Cardiac fibroblast (primary cell): ENCODE measurements at regions not wholly inside any gene's neighbourhood (a gene's known extent, or its start where the extent isn't known, plus 50 kb on each side); places are given as distances from the start of the nearest gene placed in this dataset.
A peak's percentile ranks its signal among the peaks of the same experiment; 100 is the strongest.

Experiments used
- DNase-seq, 2 donors: peaks; one replicate each; pipeline versions ENCODE4 v3.0.0 to v3.0.0-alpha.2; 2010; ENCODE audit warnings: low read depth in 2 of 2
- H3K4me3 ChIP-seq, 2 donors: replicated peaks in 1 of 2; 1 replicate in 1 of 2; 2 replicates in 1 of 2; pipeline ENCODE4 v1.5.1; 2011; ENCODE audit warnings: low read depth in 2 of 2, low read length in 2 of 2, mild to moderate bottlenecking in 2 of 2, moderate library complexity in 1 of 2
- TF ChIP-seq, protein P1 (sequence below): IDR thresholded peaks from one replicate; pipeline ENCODE4 v1.5.1; 2011; ENCODE audit warnings: low read depth, mild to moderate bottlenecking, low read length, inconsistent platforms

DNA sequence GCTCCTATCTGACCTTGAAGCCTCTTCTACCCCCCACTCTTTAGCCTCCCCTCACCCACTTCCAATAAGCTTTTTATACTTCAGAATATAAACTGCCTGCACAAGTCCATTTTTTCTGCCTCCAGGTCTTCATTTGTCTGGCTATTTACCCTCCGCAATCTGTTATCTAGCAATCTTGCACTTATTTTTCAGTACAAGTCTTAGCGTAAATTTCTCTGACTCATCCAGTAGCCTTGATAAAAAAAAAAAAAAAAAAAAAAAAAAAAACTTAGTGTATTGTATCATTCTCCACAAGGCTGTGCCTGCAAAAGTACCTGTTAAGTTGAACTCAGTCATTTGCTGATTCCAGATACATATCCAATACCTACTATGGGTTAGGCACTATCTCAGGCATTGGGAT, 219.5 kb upstream of the DKK2 start:
- DNase-seq = peak in 1 of 2 donors; percentile 27
- TF ChIP-seq, protein P1, sequence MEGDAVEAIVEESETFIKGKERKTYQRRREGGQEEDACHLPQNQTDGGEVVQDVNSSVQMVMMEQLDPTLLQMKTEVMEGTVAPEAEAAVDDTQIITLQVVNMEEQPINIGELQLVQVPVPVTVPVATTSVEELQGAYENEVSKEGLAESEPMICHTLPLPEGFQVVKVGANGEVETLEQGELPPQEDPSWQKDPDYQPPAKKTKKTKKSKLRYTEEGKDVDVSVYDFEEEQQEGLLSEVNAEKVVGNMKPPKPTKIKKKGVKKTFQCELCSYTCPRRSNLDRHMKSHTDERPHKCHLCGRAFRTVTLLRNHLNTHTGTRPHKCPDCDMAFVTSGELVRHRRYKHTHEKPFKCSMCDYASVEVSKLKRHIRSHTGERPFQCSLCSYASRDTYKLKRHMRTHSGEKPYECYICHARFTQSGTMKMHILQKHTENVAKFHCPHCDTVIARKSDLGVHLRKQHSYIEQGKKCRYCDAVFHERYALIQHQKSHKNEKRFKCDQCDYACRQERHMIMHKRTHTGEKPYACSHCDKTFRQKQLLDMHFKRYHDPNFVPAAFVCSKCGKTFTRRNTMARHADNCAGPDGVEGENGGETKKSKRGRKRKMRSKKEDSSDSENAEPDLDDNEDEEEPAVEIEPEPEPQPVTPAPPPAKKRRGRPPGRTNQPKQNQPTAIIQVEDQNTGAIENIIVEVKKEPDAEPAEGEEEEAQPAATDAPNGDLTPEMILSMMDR = no peak
- H3K4me3 ChIP-seq = no peak overlapping the region

DNA sequence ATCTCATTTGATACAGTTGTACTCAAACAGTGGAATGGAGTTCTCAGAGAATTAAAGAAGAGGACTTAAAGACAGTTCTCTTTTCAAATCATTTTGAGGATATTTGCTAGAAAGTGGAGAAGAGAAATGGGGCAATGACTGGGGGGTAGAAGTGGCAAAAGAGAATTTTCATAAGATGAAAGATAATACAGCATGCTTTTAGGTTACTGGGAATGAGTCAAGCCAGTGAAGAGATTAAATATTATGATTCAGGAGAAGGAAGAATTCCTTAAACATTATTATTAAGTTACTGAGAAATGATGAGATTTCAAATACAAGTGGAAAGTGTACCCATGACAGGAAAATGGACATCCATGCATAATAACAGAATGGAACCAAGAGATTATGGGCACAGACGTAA, 219.0 kb upstream of the DKK2 start:
- H3K4me3 ChIP-seq = no peak overlapping the region
- TF ChIP-seq, protein P1 = no peak
- no peak for DNase-seq

DNA sequence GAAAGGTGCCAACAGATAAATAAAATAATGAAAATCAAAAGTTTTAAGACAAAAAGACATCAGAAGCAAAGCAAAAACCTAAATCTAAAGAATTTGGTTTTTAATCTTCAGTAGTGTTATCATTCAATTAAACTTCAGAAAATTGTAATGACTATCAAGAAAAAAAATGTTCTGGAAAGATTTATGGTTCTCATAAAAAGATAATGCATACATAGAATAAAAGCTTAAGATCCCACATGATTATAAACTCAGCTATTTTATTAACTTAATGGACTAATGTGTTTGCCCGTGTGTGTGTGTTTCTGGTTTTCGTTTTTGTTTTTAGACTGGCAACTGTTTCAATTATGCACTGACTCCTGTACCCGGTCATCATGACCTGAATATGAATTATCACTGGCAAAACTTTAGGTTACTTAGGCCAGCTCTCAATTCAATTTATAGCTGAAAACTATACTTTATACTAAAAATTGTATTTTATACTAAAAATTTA, 217.5 kb upstream of the DKK2 start:
- DNase-seq = no peak

DNA sequence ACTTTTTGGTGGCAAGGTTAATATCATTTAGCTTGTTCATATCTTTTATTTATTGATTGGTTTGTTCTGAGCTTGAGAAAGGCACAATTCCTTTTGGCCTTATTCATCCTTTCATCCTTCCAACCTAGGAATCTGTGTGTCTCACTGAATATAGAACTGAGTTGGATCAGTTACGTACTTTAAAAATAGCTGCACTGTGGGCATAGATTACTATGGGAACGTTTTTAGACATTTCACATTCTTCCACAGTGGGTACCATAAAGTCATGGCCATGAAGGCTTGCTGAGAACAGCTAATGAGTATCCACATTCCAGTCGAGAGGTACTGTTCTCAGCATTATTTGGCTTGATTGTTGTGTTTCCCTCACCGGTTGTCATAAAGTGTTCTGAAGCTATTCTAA, 217.0 kb upstream of the DKK2 start:
- TF ChIP-seq, protein P1 = no peak
- no peak for DNase-seq
- no peak overlapping the region for H3K4me3 ChIP-seq

More for the DNA sequence above, 217.5 kb upstream of the DKK2 start:
- TF ChIP-seq, protein P1 = no peak
- H3K4me3 ChIP-seq = no peak overlapping the region

DNA sequence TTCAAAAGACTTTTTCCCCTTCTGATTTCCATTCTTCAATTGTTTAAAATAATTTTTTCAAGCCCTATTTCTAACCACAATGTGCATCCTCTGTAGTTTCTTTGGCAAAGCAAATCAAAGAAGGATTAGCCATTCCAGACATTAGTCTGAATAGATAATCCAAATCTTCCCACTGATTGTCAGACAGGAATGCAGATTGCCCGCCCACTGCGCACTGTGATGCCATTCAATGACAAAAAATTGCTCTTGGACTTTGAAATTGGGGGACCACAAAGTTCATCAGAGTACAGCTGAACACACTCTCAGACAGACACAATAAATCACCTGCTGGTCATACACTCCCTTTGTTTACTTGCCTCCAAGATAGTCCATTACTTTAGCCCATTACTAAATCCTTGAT, 216.5 kb upstream of the DKK2 start:
- H3K4me3 ChIP-seq = no peak overlapping the region
- TF ChIP-seq, protein P1 = no peak
- no peak for DNase-seq

DNA sequence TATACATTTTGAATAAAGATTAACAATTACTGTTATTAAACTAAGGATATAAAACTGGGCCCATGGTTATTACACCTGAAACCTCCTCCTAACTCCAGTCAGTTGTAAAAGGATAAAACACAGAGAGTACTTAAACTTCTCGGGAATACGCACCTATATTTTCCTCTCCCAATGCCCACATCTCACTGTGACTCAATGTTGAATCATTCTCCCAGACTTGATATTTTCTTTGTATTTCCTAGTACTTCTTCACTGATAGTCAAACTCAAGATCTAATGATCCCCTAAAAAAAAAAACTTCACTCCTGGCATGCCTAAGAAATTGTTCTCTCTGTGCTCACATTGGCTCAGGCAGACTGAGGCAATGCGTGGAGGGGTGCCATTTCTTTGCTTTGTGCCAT, 212.5 kb upstream of the DKK2 start:
- TF ChIP-seq, protein P1 = no peak
- no peak overlapping the region for H3K4me3 ChIP-seq
- peak in 1 of 2 donors; percentile 9 for DNase-seq

DNA sequence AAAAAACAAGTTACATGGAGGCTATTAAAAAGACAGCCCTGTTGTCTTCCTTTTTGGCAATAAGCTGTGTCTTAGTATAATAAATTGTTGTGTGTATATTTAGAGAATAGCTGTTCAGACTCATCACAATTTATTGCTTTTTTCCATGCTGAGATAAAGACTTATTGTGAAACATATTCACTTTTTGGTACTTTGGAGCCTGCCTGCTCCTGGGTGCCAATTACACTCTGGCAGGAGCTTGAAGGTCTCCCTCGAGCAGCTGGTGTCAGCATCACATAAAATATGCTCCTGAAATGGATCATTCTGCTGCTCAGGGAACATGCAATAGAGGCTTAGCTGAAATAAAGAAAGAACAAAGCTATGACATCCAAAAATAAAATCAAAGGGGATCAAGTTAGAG, 211.6 kb upstream of the DKK2 start:
- TF ChIP-seq, protein P1 = no peak
- DNase-seq = peak in 1 of 2 donors; percentile 5
- H3K4me3 ChIP-seq = no peak overlapping the region
